ENCODE measurements at regions not wholly inside any gene's neighbourhood (a gene's known extent, or its start where the extent isn't known, plus 50 kb on each side); places are given as distances from the start of the nearest gene placed in this dataset.

DNA sequence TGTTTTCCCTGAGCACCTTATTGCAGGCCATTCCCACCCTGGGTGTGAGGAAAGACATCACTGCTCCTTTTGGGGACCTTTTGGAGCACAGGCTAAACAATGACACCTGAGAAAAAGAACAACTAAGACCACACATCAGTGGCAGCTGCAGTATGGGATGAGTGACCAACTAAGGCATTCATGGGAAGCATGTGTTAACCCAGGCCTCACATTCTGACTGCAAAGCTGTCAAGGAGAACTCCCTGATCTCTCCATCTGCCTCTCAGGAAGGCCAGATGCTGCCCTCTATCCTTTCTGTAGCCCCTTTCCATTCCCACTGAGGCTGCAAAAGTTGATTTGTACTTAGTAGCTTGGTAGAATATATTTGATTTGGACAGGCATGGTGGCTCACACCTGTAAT lies 130.5 kb upstream of the FOXN2 start:
- TF ChIP-seq EP300 (IDR thresholded peaks at IDR 0.05) = no peak
- TF ChIP-seq, protein P1, sequence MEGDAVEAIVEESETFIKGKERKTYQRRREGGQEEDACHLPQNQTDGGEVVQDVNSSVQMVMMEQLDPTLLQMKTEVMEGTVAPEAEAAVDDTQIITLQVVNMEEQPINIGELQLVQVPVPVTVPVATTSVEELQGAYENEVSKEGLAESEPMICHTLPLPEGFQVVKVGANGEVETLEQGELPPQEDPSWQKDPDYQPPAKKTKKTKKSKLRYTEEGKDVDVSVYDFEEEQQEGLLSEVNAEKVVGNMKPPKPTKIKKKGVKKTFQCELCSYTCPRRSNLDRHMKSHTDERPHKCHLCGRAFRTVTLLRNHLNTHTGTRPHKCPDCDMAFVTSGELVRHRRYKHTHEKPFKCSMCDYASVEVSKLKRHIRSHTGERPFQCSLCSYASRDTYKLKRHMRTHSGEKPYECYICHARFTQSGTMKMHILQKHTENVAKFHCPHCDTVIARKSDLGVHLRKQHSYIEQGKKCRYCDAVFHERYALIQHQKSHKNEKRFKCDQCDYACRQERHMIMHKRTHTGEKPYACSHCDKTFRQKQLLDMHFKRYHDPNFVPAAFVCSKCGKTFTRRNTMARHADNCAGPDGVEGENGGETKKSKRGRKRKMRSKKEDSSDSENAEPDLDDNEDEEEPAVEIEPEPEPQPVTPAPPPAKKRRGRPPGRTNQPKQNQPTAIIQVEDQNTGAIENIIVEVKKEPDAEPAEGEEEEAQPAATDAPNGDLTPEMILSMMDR (IDR thresholded peaks at IDR 0.05) = no peak
- no peak for TF ChIP-seq POLR2AphosphoS5 (IDR thresholded peaks at IDR 0.05)
- TF ChIP-seq POLR2A (IDR thresholded peaks at IDR 0.05) = no peak

Data from stomach (tissue), 4 donors.